ENCODE measurements at regions not wholly inside any gene's neighbourhood (a gene's known extent, or its start where the extent isn't known, plus 50 kb on each side); places are given as distances from the start of the nearest gene placed in this dataset.

DNA sequence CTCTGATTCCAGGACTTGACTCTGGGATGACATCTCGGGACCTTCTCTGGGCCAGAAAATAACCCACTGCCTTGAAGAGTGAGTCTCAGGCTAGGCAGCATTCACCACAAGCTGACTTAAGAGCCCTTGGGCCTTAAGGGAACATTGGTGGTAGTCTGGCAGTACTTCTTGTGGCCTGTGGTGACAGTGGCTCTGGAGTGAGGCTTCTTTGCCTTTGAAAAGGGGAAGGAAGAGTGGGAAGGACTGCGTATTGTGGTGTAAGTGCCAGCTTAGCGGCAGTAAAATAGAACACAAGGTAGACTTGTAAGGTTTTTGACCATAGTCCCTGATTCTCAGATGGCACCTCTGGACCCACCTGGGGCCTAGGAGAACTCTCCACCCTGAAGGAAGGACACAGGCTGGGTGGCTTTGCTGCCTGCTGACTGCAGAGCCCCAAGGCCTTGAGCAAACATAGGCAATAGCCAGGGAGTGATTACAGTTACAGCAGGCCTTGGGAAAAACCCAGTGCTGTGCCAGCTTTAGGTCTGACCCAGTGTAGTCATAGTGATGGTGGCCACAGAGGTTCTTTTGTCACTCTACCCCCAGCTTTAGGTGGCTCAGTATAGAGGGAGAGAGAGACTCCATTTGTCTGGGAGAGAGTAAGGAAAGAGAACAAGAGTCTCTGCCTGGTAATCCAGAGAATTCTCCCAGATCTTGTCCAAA is 483.9 kb downstream of the SH2D4B start:
- no peak overlapping the region for H3K9ac ChIP-seq (ENCODE audit: low read length)
- no peak overlapping the region for H3K4ac ChIP-seq (ENCODE audit: low read depth, low read length)
- no peaks in the 10 kb centered on the region for H3K9me3 ChIP-seq (ENCODE audit: insufficient read depth, low read depth, low read length)
- H2BK12ac ChIP-seq (ENCODE audit: low read length) = no peak overlapping the region
- H3K4me3 ChIP-seq (ENCODE audit: low read depth, low read length) = no peak overlapping the region
- no peak overlapping the region for H4K8ac ChIP-seq (ENCODE audit: low read depth, low read length)
- no peak overlapping the region for H2BK120ac ChIP-seq (ENCODE audit: insufficient read depth, low read length, poor library complexity)
- no peak overlapping the region for H3K14ac ChIP-seq (ENCODE audit: low read length)
- no peak overlapping the region for H3K27ac ChIP-seq (ENCODE audit: low read depth, low read length)
- H3K27me3 ChIP-seq (ENCODE audit: insufficient read depth, low read length) = no peaks in the 10 kb centered on the region
- no peak for DNase-seq
- no peak overlapping the region for H3K23ac ChIP-seq (ENCODE audit: low read length)
- H3K4me1 ChIP-seq (ENCODE audit: control insufficient read depth in 1 of 2, insufficient read depth in 2 of 2, low read length in 2 of 2) = no peaks in the 10 kb centered on the region
- H3K18ac ChIP-seq (ENCODE audit: low read length) = no peak overlapping the region
- no peaks in the 10 kb centered on the region for H3K79me2 ChIP-seq (ENCODE audit: control insufficient read depth, insufficient read depth, low read length, poor library complexity)
- no peaks in the 10 kb centered on the region for H3K79me1 ChIP-seq (ENCODE audit: low read length)
- H2AK5ac ChIP-seq (ENCODE audit: low read length) = no peak overlapping the region
- H3K4me2 ChIP-seq (ENCODE audit: low read length) = no peak overlapping the region
- no peak overlapping the region for H2AFZ ChIP-seq (ENCODE audit: insufficient read depth, low read length, poor library complexity)
- no peak overlapping the region for H4K12ac ChIP-seq (ENCODE audit: low read depth, low read length)
- H3K36me3 ChIP-seq (ENCODE audit: control insufficient read depth in 1 of 2, insufficient read depth in 2 of 2, low read length in 2 of 2) = no peaks in the 10 kb centered on the region
- no peak overlapping the region for H4K91ac ChIP-seq (ENCODE audit: low read depth, low read length)
- no peak overlapping the region for H2BK5ac ChIP-seq (ENCODE audit: low read depth, low read length, poor library complexity)
- no CpG with 5 or more reads among the region's 3 CpGs for WGBS (ENCODE audit: extremely low coverage, insufficient coverage, insufficient read length)

DNA sequence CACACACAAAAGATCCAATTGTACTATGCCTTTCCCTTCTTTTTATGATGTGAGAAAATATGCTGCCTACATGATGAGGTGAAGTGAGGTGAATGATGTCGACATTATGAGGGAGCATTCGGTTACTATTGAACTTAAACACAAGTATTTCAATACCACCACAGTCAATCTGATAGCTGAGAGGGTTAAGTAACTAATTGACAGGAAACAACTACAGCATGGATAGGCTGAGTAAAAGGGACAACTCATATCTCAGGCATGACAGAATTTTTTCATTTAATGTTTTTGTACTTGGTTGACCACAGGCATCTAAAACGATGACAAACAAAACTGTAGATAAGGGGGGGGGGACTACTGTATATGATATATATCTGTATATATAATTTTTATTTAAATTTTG is 488.9 kb downstream of the SH2D4B start:
- Histone ChIP-seq H3K18ac (ENCODE audit: low read length) (no peak overlapping the region), H4K12ac (ENCODE audit: low read depth, low read length) (no peak overlapping the region), H3K14ac (ENCODE audit: low read length) (no peak overlapping the region), H2AK5ac (ENCODE audit: low read length) (no peak overlapping the region), H4K91ac (ENCODE audit: low read depth, low read length) (no peak overlapping the region), H4K8ac (ENCODE audit: low read depth, low read length) (no peak overlapping the region), H3K23ac (ENCODE audit: low read length) (no peak overlapping the region), H3K4me2 (ENCODE audit: low read length) (no peak overlapping the region), H3K79me2 (ENCODE audit: control insufficient read depth, insufficient read depth, low read length, poor library complexity) (no peaks in the 10 kb centered on the region), H3K4me3 (ENCODE audit: low read depth, low read length) (no peak overlapping the region), H3K4ac (ENCODE audit: low read depth, low read length) (no peak overlapping the region), H2AFZ (ENCODE audit: insufficient read depth, low read length, poor library complexity) (no peak overlapping the region), H3K27ac (ENCODE audit: low read depth, low read length) (no peak overlapping the region), H3K9ac (ENCODE audit: low read length) (no peak overlapping the region), H3K79me1 (ENCODE audit: low read length) (no peaks in the 10 kb centered on the region), H3K4me1 (ENCODE audit: control insufficient read depth in 1 of 2, insufficient read depth in 2 of 2, low read length in 2 of 2) (no peaks in the 10 kb centered on the region), H3K36me3 (ENCODE audit: control insufficient read depth in 1 of 2, insufficient read depth in 2 of 2, low read length in 2 of 2) (no peaks in the 10 kb centered on the region), H2BK120ac (ENCODE audit: insufficient read depth, low read length, poor library complexity) (no peak overlapping the region), H2BK12ac (ENCODE audit: low read length) (no peak overlapping the region), H2BK5ac (ENCODE audit: low read depth, low read length, poor library complexity) (no peak overlapping the region), H3K9me3 (ENCODE audit: insufficient read depth, low read depth, low read length) (no peaks in the 10 kb centered on the region), H3K27me3 (ENCODE audit: insufficient read depth, low read length) (no peaks in the 10 kb centered on the region)
- no peak for DNase-seq
- no CpG with 5 or more reads among the region's 3 CpGs for WGBS (ENCODE audit: extremely low coverage, insufficient coverage, insufficient read length)

DNA sequence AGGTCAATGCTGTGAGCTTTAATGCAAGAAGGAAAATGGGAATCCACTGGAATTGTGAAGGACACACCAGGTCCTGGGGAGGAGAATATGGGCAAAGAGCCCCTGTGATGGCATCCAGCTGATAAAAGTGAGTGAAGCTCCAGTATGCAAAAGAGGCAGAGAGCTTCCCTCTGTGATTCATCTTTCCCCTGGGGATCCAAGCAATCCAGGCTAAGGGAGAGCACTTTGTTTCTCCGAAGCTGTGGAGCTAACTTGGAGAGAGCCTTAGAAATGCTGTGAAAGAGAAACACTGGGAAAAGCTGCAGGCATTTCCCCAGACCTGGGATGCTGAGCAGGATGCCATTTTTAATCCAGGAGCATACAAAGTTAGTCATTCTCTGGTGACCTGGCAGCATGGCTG is 489.5 kb downstream of the SH2D4B start:
- H3K14ac ChIP-seq (ENCODE audit: low read length) = no peak overlapping the region
- no peaks in the 10 kb centered on the region for H3K9me3 ChIP-seq (ENCODE audit: insufficient read depth, low read depth, low read length)
- no peak overlapping the region for H2BK12ac ChIP-seq (ENCODE audit: low read length)
- no CpG with 5 or more reads among the region's 1 CpG for WGBS (ENCODE audit: extremely low coverage, insufficient coverage, insufficient read length)
- no peak overlapping the region for H4K91ac ChIP-seq (ENCODE audit: low read depth, low read length)
- no peaks in the 10 kb centered on the region for H3K36me3 ChIP-seq (ENCODE audit: control insufficient read depth in 1 of 2, insufficient read depth in 2 of 2, low read length in 2 of 2)
- no peaks in the 10 kb centered on the region for H3K79me1 ChIP-seq (ENCODE audit: low read length)
- H2BK120ac ChIP-seq (ENCODE audit: insufficient read depth, low read length, poor library complexity) = no peak overlapping the region
- H2BK5ac ChIP-seq (ENCODE audit: low read depth, low read length, poor library complexity) = no peak overlapping the region
- no peak overlapping the region for H3K27ac ChIP-seq (ENCODE audit: low read depth, low read length)
- no peaks in the 10 kb centered on the region for H3K27me3 ChIP-seq (ENCODE audit: insufficient read depth, low read length)
- H3K4me3 ChIP-seq (ENCODE audit: low read depth, low read length) = no peak overlapping the region
- H3K4me1 ChIP-seq (ENCODE audit: control insufficient read depth in 1 of 2, insufficient read depth in 2 of 2, low read length in 2 of 2) = no peaks in the 10 kb centered on the region
- H3K9ac ChIP-seq (ENCODE audit: low read length) = no peak overlapping the region
- no peak for DNase-seq
- H3K18ac ChIP-seq (ENCODE audit: low read length) = no peak overlapping the region
- no peak overlapping the region for H2AK5ac ChIP-seq (ENCODE audit: low read length)
- H2AFZ ChIP-seq (ENCODE audit: insufficient read depth, low read length, poor library complexity) = no peak overlapping the region
- no peak overlapping the region for H3K4me2 ChIP-seq (ENCODE audit: low read length)
- no peak overlapping the region for H3K4ac ChIP-seq (ENCODE audit: low read depth, low read length)
- H3K79me2 ChIP-seq (ENCODE audit: control insufficient read depth, insufficient read depth, low read length, poor library complexity) = no peaks in the 10 kb centered on the region
- H4K8ac ChIP-seq (ENCODE audit: low read depth, low read length) = no peak overlapping the region
- H3K23ac ChIP-seq (ENCODE audit: low read length) = no peak overlapping the region
- no peak overlapping the region for H4K12ac ChIP-seq (ENCODE audit: low read depth, low read length)

DNA sequence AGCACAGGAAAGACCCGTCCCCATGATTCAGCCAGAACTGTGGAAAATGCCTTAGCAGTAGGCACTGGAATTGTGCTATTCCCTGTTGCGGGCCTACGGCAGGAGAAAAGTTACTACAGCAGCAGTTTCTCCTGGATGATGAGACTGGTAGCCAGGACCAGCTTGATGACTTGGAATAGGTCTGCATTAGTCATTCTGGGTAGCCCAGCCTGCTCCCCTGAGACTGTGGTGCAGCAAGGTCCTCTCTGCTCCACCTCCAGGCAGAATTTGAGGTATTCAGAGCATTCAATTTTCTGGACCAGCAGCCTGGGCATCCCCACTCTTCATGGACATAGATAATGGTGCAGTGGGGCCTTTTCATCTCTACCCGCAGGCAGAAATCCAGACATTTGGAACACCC is 490.0 kb downstream of the SH2D4B start:
- no peaks in the 10 kb centered on the region for H3K79me1 ChIP-seq (ENCODE audit: low read length)
- no peak overlapping the region for H2BK12ac ChIP-seq (ENCODE audit: low read length)
- no peak overlapping the region for H2AFZ ChIP-seq (ENCODE audit: insufficient read depth, low read length, poor library complexity)
- H3K4ac ChIP-seq (ENCODE audit: low read depth, low read length) = no peak overlapping the region
- H3K4me3 ChIP-seq (ENCODE audit: low read depth, low read length) = no peak overlapping the region
- DNase-seq = no peak
- H3K9me3 ChIP-seq (ENCODE audit: insufficient read depth, low read depth, low read length) = no peaks in the 10 kb centered on the region
- H3K4me1 ChIP-seq (ENCODE audit: control insufficient read depth in 1 of 2, insufficient read depth in 2 of 2, low read length in 2 of 2) = no peaks in the 10 kb centered on the region
- no peak overlapping the region for H3K4me2 ChIP-seq (ENCODE audit: low read length)
- no peak overlapping the region for H3K27ac ChIP-seq (ENCODE audit: low read depth, low read length)
- H3K27me3 ChIP-seq (ENCODE audit: insufficient read depth, low read length) = no peaks in the 10 kb centered on the region
- no peak overlapping the region for H3K18ac ChIP-seq (ENCODE audit: low read length)
- WGBS (ENCODE audit: extremely low coverage, insufficient coverage, insufficient read length) = no CpG with 5 or more reads among the region's 4 CpGs
- no peak overlapping the region for H4K8ac ChIP-seq (ENCODE audit: low read depth, low read length)
- no peaks in the 10 kb centered on the region for H3K79me2 ChIP-seq (ENCODE audit: control insufficient read depth, insufficient read depth, low read length, poor library complexity)
- H3K23ac ChIP-seq (ENCODE audit: low read length) = no peak overlapping the region
- H2BK120ac ChIP-seq (ENCODE audit: insufficient read depth, low read length, poor library complexity) = no peak overlapping the region
- no peak overlapping the region for H4K12ac ChIP-seq (ENCODE audit: low read depth, low read length)
- no peak overlapping the region for H3K14ac ChIP-seq (ENCODE audit: low read length)
- H2AK5ac ChIP-seq (ENCODE audit: low read length) = no peak overlapping the region
- H2BK5ac ChIP-seq (ENCODE audit: low read depth, low read length, poor library complexity) = no peak overlapping the region
- H4K91ac ChIP-seq (ENCODE audit: low read depth, low read length) = no peak overlapping the region
- H3K36me3 ChIP-seq (ENCODE audit: control insufficient read depth in 1 of 2, insufficient read depth in 2 of 2, low read length in 2 of 2) = no peaks in the 10 kb centered on the region
- H3K9ac ChIP-seq (ENCODE audit: low read length) = no peak overlapping the region

All from trophoblast cell (in vitro differentiated cells and primary cell).